Activated naive CD4-positive, alpha-beta T cell treated with anti-CD3 and anti-CD28 coated beads, Interleukin-2, amount 50 U/mL, for 72 hours (primary cell): ENCODE measurements at regions not wholly inside any gene's neighbourhood (a gene's known extent, or its start where the extent isn't known, plus 50 kb on each side); places are given as distances from the start of the nearest gene placed in this dataset.
"Not testable (repeated sequence)": the region's sequence is repeated elsewhere in the genome, so short reads cannot be mapped to it uniquely, and the experiment has no call there.

Experiments used
- ATAC-seq, 2 donors: fragments of 150-1000 bp; cut with Tn5 transposase; 2 replicates each; pipeline ENCODE4 v1.10.0; 2021; ENCODE audit warnings: mild to moderate bottlenecking in 2 of 2, moderate library complexity in 2 of 2
- DNase-seq, 2 donors: peaks; one replicate each; pipeline ENCODE4 v3.0.0; 2021 to 2022; ENCODE audit warnings: low spot score in 2 of 2
- H3K27ac Mint-ChIP-seq, 2 donors: one replicate each; pipeline ENCODE4 v1.8.0; 2022; ENCODE audit warnings: mild to moderate bottlenecking in 2 of 2, mixed read lengths in 2 of 2
- H3K36me3 Mint-ChIP-seq, 2 donors: one replicate each; pipeline ENCODE4 v1.8.0; 2022; ENCODE audit warnings: mixed read lengths in 2 of 2
- H3K9me3 Mint-ChIP-seq, 2 donors: one replicate each; pipeline ENCODE4 v1.8.0; 2022; ENCODE audit warnings: mixed read lengths in 2 of 2

DNA sequence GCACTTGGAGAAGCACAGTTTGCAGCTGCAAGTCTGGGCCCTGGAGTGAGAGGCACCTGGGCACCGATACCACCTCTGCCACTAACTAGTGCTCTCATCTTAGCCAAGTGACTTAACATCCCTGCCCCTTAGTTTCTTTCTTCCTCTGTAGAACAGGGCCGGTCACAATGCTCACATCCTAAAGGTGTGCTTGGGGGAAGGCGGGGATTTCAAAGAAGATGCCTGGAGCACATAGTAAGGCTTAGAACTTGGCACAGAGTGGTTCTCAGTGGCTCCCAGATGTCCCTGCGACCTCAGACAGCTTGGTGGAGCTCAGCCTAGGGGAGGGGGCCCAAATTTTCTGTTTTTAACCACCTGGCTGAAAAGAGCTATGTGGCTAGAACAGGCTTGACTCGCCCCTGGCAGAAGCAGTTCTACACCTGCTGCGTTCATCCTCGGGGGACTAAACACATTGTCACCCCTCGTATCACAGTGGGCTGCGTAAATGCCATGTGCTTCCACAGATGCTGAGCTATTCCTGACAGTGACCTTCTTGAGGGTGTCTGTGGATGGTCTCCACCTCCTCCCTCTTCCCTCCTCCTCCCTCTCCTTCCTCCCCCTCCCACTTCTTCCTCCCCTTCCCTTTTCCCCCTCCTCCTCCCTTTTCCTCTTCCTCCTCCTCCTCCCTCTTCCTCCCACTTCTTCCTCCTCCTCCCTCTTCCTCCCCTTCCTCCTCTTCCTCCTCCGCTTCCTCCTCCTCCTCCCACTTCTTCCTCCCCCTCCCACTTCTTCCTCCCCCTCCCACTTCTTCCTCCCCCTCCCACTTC is 112.1 kb downstream of the PHETA1 start:
- ATAC-seq = no peak
- no peak overlapping the region for H3K27ac Mint-ChIP-seq
- H3K36me3 Mint-ChIP-seq = no peaks in the 10 kb centered on the region
- no peak for DNase-seq
- H3K9me3 Mint-ChIP-seq = no peaks in the 10 kb centered on the region

DNA sequence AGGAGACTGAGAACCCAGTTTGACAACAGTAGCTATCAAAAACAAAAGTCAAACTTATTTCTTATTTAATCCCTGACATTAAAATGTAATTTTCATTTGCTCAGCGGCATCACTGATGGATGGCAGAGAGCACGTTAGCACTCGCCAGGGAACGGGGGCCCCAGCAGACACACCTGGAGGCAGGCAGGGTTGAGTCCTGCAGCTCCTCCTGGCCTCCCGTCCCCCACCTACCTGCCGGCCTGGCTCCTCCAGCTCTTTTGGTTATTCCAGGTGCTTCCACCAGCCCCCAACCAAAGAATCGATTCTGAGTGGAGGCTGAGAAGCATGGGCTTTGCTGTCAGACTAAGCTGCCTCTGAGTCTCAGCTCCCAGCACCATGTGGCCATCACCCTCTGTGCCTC is 113.6 kb downstream of the PHETA1 start:
- ATAC-seq (no peak), DNase-seq (no peak)
- Mint-ChIP-seq H3K27ac (no peak overlapping the region), H3K36me3 (no peaks in the 10 kb centered on the region), H3K9me3 (no peaks in the 10 kb centered on the region)

DNA sequence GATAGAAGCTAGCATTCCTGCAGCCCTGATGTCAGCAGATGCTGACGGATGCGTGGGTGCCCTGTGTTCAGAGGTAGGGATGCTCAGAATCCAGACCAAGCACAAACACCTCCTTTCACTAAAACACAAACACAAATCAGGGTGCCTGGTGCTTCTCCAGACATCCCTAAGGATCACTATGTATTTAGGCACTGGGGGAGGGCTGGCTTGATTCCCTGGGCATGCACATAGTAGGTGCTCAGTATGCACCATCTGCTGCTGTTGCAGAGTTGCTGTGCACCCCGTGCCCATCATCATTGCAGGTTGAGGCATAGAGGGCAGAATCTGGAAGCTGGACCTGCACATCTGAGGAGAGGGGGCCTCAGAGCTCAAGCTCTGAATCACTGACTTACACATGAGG is 114.8 kb downstream of the PHETA1 start:
- ATAC-seq (no peak), DNase-seq (no peak)
- no peak overlapping the region for H3K27ac Mint-ChIP-seq
- H3K36me3 Mint-ChIP-seq = no peaks in the 10 kb centered on the region
- no peaks in the 10 kb centered on the region for H3K9me3 Mint-ChIP-seq

DNA sequence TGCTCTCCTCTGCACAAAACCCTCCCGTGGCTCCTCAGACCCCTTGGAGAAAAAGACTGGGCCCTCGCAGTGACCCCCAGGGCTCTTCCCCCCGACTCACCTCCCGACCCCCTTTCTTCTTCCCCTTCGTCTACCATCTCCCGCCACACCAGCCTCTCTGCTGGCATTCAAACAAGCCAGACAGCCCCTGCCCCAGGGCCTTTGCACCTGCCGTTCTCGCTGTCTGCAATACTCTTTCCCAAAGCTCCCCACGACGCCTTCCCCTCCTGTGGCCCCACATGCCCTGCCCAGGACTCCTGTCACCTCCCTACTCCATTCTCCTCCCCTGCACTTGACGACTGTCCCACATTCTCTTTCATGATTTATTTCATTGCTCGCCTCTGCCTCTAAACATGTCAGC is 115.7 kb downstream of the PHETA1 start:
- no peaks in the 10 kb centered on the region for H3K9me3 Mint-ChIP-seq
- H3K36me3 Mint-ChIP-seq = no peaks in the 10 kb centered on the region
- DNase-seq = no peak
- ATAC-seq = no peak
- no peak overlapping the region for H3K27ac Mint-ChIP-seq

DNA sequence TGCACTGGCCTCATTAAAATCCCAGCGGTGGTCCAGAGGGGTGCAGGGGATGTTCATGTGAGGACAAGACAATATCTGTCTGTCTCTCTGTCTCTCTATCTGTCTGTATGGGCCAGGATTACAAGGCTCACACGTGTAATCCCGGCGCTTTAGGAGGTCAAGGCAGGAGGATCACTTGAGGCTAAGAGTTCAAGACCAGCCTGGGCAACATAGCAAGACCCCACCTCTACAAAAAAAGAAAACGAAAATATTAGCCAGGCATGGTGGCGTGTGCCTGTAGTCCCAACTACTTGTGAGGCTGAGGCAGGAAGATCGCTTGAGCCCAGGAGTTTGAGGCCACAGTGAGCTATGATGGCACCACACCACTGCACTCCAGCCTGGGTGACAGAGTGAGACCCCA is 117.1 kb downstream of the PHETA1 start:
- ATAC-seq = no peak
- DNase-seq = no peak
- Mint-ChIP-seq H3K9me3 (no peaks in the 10 kb centered on the region), H3K27ac (no peak overlapping the region), H3K36me3 (no peaks in the 10 kb centered on the region)

DNA sequence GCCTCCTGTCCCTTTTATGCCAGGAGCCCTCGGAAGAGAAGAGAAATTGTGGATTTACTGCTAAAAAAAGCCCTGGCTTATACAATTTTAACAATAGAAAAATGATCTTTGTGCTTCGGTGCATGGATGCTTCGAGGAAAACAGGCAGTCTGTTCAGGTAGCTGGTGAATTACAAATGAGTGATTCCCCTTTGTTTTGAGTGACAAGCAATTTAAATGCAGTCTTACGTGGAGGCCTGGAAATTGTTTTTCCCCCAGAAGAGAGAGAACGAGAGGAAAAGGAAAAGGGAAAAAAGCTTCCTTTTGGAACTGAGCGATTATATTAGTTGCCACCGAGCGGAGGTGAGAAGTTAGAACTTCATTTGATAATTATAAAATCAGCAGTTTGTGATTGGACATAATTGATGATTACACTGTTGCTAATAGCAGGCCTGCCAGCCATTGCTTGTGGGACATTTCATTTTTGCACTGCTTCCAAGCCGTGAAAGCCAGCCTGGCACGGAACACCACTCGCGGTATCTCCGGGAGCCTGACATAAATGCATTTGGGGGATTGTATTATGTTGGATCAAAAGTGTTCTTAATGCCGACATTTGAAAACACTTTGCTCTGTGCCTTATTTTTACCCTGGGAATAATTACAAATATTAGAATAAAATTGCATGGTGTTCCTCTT is 117.7 kb downstream of the PHETA1 start:
- DNase-seq = no peak
- Mint-ChIP-seq H3K27ac (no peak overlapping the region), H3K36me3 (no peaks in the 10 kb centered on the region), H3K9me3 (no peaks in the 10 kb centered on the region)
- no peak for ATAC-seq

DNA sequence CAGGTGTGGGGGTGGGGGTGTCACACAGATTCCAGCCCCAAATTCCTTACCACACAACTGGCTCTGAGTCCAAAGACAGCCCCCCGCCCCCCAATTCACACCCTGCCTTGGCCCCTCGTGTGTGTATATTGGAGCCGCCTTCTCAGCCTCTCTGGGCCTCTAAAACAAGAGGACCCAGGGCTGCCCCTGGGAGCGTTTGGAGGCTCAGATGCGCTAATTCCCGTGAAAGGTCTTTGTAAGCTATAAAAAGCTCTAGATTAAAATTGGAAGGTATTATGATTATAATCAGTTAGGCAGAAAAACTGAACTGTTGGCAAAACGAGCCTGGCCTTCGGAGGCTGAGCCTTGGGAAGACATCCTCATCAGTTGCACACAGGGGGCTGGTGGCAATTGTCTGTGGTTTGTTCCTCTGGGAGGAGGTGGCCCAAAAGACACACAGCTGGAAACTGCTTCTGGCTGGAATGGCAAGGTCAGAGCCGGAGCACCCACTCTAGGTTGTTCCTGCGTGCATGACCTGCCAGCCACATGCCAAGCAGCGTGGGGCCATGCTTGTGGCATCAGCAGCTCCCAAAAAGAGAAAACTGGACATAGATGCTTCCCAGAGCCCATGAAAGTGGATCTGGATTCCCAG is 118.5 kb downstream of the PHETA1 start:
- DNase-seq (no peak), ATAC-seq (no peak)
- Mint-ChIP-seq H3K27ac (no peak overlapping the region), H3K9me3 (no peaks in the 10 kb centered on the region), H3K36me3 (no peaks in the 10 kb centered on the region)

DNA sequence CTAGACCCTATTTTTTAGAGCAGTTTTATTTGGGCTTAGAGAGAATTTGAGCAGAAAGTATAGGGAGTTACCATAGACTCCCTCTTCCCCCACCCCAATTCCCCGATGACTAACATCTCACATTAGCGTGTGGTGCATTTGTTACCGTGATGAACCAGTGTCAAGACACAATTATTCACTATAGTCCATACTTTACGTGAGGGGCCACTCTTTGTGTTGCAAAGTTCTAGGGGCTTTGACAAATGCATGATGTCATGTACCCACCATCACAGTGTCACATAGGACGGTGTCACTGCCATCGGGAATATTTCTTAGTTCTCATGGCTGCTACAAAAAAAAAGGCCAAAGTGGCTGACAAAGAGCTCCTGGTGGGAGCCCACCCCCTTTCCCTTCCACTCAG is 119.1 kb downstream of the PHETA1 start:
- no peak for DNase-seq
- no peak overlapping the region for H3K27ac Mint-ChIP-seq
- no peak for ATAC-seq
- no peaks in the 10 kb centered on the region for H3K36me3 Mint-ChIP-seq
- no peaks in the 10 kb centered on the region for H3K9me3 Mint-ChIP-seq

DNA sequence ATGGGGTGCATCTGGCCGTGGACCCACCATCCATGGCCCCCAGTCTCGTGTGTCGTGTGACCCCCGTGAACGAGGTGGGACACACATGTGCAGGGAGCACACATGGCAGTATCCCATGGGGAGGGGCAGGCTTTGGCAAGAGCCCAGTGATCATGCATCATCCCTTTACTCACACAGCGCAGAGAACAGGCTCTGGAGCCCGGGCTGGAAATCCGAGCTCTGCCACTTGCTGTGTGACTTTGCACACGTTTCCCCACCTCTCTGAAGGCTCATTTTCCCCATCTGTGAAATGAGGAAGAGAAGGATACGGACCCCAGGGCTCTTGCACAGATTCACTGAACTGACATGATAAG is 119.9 kb downstream of the PHETA1 start:
- Mint-ChIP-seq H3K9me3 (no peaks in the 10 kb centered on the region), H3K27ac (no peak overlapping the region), H3K36me3 (no peaks in the 10 kb centered on the region)
- DNase-seq (no peak), ATAC-seq (no peak)

DNA sequence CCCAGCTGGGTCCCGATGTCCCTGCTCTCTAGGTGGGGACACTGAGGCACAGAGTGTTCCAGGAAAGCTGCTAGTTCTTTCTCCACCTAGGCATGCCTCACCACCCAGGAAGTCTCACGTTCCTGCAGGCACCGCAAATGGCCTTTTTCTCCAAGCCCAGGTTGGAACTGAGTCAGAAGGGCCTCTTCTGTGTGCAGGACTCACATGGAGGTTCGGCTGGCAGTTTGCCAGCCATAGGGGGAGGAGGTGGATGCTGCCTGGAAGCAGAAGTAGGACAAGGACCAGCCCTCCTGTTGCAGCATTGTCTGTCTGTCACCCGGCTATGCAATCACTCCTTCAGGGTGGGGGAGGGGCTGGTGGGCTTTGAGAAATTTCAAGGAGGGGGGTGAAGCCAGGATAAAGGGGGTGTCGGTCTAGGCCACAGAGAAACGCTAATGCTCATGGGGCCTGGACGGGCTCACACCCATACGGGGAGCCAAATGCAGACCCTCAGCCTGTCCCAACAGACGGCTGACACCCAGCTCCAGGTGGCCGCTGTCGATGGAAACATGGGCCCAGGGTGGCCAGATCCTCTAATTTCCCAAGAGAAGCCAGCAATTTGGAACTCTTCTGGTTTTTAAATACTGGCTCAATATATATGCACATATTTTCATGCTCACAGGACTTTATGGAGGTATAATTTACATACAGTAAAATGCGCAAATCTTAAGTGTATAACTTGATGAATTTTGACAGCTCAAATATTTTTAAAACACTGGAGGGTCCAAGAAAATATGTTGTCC is 120.5 kb downstream of the PHETA1 start:
- H3K36me3 Mint-ChIP-seq = no peaks in the 10 kb centered on the region
- no peak for DNase-seq
- no peak for ATAC-seq
- H3K9me3 Mint-ChIP-seq = no peaks in the 10 kb centered on the region
- no peak overlapping the region for H3K27ac Mint-ChIP-seq

DNA sequence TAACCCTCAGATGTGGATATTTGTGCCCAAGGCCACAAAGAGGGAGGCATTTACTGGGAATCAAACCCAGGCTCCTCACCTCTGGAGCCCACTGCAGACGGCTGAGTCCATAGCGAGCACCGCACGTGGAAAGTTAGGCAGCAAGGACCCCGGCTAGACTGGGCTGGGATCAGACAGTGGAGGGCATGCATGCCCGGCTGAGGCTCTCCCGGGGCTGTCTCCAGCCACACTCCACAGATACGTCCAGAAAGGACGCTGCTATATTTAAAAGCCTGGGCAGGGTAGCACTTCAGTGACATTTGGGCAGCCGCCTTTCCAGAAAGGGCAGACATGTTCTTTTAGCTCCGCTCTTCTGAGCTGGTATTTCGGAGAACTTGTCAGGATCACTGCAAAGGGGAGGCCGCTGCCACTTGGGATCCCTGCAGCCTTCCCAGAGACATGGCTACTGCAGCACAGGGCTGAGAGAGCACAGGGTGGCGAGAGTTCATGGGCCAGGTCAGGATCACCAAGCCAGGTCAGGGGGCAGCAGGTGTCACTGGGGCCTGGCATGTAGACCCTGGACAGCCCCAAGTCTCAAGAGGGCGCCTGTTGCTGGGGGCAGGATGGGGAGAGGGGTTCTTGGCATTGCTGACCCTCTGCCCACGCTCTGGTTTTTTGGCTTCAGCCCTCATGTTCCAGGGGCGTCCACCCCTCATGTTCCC is 121.7 kb downstream of the PHETA1 start:
- H3K27ac Mint-ChIP-seq = no peak overlapping the region
- H3K9me3 Mint-ChIP-seq = no peaks in the 10 kb centered on the region
- ATAC-seq (no peak), DNase-seq (no peak)
- no peaks in the 10 kb centered on the region for H3K36me3 Mint-ChIP-seq

DNA sequence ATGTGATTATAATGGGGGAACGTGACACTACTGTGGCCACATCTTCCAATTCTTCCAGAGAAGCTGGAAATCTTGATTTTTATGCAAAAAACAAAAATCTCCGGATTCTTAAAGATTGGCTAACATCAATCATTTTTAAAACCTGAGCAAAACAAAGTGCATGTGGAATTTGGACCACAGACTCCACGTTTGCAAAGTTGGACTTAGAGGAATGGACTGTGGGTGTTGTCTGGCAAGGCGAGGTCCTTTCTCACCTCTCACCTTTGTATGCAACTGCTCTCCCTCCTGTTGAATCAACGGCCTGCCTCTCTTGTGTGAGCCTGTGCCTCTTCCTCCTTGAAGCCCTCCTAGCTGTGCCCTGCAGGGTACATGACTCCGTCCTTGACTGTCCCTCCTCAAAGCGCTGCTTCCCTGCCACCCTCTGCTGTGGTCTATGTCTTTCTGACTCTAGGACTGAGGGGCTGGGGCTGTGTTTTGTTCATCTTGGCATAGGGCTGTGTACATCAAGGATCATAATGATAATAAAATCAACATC is 122.4 kb downstream of the PHETA1 start:
- ATAC-seq (no peak), DNase-seq (no peak)
- no peaks in the 10 kb centered on the region for H3K36me3 Mint-ChIP-seq
- H3K27ac Mint-ChIP-seq = no peak overlapping the region
- H3K9me3 Mint-ChIP-seq = no peaks in the 10 kb centered on the region

DNA sequence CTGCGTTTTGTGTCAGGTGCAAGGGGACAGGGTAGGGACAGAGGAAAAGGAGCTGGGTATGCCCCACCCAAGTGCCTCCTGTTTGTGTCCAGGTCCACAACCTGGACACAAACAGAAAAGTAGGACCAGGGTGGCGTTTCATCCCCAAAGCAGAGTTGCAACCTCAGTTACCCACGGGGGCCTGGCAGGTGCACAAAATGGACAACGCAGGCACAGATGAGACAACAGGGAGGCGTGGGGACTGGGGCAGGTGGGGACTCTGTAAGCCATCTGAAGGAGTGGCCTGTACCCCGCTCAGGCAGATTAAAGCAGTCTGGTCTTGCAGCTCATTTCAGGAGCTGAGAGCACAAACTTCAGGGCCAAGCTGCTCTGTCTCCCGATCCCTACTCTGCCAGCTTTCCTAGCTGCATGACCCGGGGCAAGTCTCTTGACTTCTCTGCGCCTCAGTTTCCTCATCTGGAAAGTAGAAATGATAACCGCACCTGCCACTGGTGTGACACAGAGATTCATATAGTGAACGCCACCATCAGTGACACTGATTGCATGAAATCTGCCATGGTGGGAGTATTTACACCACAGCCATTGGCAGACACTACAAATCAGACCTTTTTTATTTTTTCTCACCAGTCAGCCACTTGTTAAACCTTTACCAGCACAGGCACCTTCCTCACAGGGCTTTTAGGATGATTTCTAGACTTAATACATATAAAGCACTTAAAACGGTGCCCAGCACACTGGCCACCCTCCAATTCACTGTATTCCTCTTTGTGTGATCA is 123.0 kb downstream of the PHETA1 start:
- ATAC-seq (no peak), DNase-seq (no peak)
- Mint-ChIP-seq H3K36me3 (no peaks in the 10 kb centered on the region), H3K27ac (no peak overlapping the region), H3K9me3 (no peaks in the 10 kb centered on the region)

DNA sequence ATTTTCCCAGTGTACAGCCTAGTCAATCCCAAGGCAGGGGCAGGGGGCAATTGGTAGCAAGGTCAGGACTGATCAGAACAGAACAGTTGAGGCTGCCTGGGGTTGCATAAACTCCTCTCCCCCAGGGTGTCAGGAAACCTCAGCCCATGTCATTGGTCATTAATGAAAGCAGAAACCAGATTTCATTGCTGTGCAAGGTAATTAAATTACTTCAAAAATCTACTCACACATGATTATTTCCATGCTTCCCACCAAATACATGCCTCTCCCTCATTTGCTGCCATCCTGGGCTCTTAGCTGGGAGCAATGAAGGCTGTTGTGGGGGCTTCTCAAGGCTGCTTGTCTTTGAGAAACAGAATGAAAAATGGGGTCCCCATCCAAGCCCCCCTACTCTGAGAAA is 124.2 kb downstream of the PHETA1 start:
- Mint-ChIP-seq H3K27ac (no peak overlapping the region), H3K36me3 (no peaks in the 10 kb centered on the region), H3K9me3 (no peaks in the 10 kb centered on the region)
- ATAC-seq = no peak
- no peak for DNase-seq

DNA sequence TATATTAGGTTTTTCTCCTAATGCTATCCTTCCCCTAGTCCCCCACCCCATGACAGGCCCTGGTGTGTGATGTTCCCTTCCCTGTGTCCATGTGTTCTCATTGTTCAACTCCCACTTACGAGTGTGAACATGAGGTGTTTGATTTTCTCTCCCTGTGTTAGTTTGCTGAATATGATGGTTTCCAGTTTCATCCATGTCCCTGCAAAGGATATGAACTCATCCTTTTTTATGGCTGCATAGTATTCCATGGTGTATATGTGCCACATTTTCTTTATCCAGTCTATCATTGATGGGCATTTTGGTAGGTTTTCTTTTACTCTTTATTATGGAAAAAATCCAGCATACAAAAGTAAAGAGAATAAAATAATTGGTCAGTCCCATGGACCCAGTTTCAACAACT is 126.1 kb downstream of the PHETA1 start:
- not testable (repeated sequence) for ATAC-seq, H3K36me3 Mint-ChIP-seq, H3K9me3 Mint-ChIP-seq, DNase-seq, H3K27ac Mint-ChIP-seq

DNA sequence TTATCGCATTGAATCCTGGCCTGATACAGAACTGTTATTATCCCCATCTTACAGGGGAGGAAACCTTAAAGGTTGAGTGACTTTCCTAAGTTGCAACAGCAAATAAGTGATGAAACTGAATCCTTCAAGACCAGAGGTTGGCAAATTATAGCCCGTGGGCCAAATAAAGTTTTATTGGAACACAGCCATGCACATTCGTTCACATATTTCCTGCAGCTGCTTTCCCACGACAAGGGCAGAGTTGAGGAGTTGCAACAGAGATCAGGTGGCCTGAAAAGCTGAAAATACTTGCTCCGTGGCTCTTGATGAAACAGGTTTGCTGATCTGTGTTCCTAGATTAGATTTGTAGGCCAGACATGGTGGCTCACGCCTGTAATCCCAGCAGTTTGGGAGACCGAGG is 126.7 kb downstream of the PHETA1 start:
- no peak for ATAC-seq
- no peaks in the 10 kb centered on the region for H3K9me3 Mint-ChIP-seq
- no peak overlapping the region for H3K27ac Mint-ChIP-seq
- no peak for DNase-seq
- H3K36me3 Mint-ChIP-seq = no peaks in the 10 kb centered on the region
